ENCODE measurements at regions not wholly inside any gene's neighbourhood (a gene's known extent, or its start where the extent isn't known, plus 50 kb on each side); places are given as distances from the start of the nearest gene placed in this dataset.
A peak's percentile ranks its signal among the peaks of the same experiment; 100 is the strongest.
"Not testable (repeated sequence)": the region's sequence is repeated elsewhere in the genome, so short reads cannot be mapped to it uniquely, and the experiment has no call there.

GRCh38 chr15:87533637-87534036 lies 722.9 kb downstream of the NTRK3 start:
- not testable (repeated sequence) for DNase-seq (ENCODE audit: low read depth)

DNA sequence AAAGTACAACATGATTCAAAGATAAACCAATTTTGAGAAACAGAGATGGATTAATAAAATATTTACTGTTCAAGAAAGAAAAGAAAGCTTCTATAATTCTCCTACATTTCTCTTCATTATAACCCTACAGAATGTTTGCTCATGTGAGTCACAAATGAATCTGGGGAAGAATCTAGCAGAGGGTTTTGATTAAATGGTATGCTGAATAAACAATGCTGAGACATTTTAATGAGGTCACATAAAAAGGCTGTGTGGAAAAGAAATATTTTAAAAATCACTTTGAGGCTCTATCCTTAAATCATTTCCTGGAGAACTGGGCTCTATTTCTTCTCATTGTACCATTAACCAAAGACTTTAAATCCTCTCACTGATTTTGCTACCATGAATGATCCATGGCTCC lies 727.7 kb downstream of the NTRK3 start:
- DNase-seq (ENCODE audit: low read depth): peak; percentile 14

DNA sequence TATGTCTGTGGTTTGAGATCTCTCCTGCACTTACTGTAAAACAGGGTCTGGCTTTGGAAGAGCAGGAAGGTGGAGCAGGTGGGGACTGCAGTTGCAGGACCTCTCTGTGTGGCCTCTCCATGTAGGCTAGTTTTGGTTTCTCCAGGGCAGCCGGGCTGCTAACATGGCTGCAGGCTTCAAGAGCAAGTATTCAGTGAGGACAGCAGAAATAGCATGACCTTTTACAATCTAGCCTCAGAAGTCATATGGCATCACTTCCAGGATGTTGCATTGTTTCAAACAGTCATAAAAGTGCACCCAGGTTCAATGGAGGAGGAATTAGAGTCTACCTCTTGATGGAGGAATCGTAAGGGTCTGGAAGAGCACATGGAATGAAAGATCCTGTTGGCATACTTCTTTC lies 728.7 kb downstream of the NTRK3 start:
- DNase-seq (ENCODE audit: low read depth): no peak

- peak; percentile 30 for DNase-seq (ENCODE audit: low read depth)
These were observed 729.1 kb downstream of the NTRK3 start for GRCh38 chr15:87527416-87527815.

DNA sequence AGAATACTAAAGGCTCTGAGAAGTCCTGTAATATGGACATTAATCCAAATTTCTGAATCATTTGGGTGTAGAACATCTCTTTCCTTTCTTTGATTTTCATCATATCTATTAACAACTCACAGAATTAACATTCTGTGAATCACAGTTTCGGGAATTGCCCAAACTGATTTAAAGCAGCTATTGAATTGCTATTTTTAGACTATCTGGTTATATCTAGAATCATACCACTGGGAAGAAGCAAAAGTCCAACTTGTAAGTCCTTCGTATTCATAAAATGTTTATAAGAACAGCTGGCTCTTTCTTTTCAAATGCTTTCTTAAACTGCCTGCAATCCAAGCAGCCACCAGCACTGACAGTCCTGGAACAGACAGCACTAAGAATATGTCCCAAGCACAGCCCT lies 733.0 kb downstream of the NTRK3 start:
- DNase-seq (ENCODE audit: low read depth): no peak

- DNase-seq (ENCODE audit: low read depth): no peak
These were observed 733.5 kb downstream of the NTRK3 start for GRCh38 chr15:87522997-87523396.

DNA sequence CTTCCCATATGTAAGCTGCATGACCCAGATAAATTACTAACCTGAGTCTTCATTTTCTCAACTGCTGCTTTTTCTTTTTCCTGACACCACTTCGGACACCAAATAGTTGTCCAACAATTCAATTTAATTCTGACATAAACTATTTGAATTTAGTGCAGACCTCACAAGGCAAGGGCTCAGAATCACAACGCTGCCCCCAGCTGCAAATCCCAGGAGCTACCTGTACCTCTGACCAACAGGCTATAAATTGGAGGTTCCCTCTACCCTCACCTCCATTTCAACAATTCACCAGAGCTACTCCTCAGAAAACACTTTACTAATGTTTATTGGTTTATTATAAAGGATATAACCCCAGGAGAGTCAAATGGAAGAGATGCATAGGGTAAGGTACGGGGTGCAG lies 737.6 kb downstream of the NTRK3 start:
- DNase-seq (ENCODE audit: low read depth): no peak

DNA sequence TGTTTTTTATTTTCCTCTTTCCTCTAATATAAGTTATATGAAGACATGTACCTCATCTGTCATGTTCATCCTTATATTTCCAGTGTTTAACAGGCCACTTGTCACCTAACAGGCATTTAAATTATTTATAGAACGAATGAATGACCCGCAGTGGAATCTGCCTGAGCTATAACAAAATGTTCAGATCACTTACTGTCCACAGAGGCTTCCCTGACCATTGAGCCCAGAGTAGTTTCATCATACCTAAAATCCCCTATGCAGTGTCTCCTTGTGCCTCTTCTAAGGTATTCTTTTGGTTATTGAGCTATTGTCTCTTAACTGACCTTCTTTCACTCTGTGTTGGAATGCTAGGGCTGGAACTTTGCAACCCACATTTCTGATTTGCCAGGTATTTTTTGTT lies 748.5 kb downstream of the NTRK3 start:
- DNase-seq (ENCODE audit: low read depth): no peak

DNA sequence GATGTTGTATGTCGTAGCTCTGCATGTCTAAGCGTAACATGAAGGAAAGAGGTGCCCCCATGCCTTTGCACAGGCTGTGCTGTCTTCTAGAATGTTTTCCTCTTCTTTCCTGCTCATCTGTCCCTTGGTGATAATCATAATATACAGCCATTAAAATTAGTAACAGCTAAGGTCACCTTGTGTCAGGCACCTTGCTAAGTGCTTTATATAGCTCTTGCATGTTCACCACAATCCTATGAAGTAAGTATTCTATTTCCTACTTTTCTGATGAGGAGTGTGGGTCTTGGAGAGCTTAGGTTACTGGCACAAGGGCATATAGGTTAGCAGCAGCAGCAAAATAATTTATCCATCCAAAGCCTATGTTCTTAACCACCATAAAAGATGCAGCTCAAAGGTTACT lies 754.4 kb downstream of the NTRK3 start:
- DNase-seq (ENCODE audit: low read depth): no peak

DNA sequence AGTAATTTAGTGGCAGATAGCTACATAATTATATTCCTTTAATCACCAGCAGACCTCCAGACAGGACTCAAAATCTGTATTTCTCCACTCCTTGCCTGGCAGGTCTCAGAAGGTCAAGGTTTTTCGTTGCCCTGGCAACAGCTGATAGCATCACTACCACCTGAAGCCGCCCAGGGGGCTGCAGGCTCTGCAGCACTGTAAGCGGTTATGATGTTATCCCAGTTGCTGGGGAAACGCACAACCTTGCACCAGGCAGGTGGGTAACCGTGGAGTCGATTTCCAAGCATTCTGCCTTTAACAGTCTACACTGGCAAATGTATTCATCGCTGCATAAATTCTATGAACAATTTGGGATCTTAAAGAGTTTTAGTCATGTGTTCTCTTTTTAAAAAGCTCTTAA lies 756.3 kb downstream of the NTRK3 start:
- no peak for DNase-seq (ENCODE audit: low read depth)

GRCh38 chr15:87498560-87498959 lies 758.0 kb downstream of the NTRK3 start:
- DNase-seq (ENCODE audit: low read depth): peak; percentile 60

DNA sequence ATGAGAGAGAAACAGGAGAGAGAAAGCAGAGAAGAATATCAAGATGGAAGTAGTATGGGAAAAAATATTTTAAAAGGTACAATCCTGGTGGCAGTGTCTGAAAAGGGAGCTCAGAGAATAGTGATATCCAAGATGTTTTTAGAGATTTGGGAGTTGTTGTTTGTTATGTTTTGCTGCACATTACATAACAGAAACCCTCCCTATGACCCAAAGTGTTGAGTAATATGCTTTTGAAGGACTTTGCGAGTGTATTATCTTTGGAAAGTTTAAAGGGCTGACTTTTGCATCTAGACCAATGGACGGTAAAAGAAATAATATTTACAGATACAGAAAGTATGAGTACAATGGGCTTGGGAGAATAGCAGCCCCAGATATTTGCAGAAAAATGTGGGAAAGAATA lies 759.7 kb downstream of the NTRK3 start:
- DNase-seq (ENCODE audit: low read depth): no peak

DNA sequence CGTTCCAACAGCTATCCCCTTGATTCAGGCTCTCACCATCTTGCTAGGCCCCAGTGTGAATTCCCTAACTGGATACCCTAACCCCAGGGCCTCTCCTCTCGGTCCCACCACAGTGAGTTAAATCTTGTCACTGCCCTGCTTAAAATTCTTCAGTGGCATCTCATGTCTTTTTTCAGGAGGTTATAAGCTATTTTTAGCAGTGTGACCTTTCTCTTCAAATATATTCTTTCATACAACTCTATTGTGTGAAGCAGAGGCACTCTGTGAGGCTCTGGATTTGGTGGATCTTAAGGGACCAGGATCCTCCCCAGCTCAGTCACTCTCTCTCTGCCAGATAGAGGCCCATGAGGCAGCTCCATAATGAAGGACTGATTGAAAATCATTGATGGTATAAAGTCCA lies 760.4 kb downstream of the NTRK3 start:
- no peak for DNase-seq (ENCODE audit: low read depth)

DNA sequence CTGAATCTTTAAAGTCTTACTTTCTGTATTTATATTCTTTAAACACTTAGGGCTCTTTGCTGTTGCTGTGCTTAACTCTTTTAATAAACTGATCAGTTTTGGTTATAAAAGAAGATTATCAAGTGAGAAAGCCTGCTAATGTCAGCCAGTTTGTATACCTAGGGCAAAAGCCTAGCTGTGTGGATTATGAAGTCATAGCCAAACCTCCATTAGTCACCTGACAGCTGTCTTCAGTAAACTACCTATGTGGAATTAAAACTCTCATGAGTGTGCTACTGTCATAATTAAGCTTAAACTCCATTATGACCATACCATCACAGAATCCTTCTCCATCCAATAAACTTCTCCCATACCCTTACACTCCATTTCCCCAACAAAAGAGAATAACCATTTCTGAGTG lies 762.7 kb downstream of the NTRK3 start:
- no peak for DNase-seq (ENCODE audit: low read depth)

- DNase-seq (ENCODE audit: low read depth): no peak
These were observed 764.2 kb downstream of the NTRK3 start for GRCh38 chr15:87492321-87492720.

DNA sequence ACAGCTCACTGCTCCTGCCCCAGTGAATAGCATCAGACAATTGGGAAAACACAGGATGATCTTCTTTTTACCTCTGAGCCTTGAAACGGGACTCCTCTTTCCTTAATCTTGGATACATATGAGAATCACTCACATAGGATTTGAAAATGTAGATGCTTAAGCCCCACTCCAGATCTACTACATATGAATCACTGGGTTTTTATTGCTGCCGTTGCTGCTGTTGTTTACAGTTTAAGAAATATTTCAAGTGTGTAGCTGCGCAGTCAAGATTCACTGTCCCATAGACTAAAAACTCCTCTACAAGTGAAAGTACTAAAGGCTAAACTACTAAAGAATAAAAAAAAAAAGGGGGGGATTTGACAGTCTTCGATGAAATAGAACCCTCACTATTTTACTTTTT lies 765.9 kb downstream of the NTRK3 start:
- DNase-seq (ENCODE audit: low read depth): peak; percentile 8

- DNase-seq (ENCODE audit: low read depth): no peak
These were observed 766.5 kb downstream of the NTRK3 start for GRCh38 chr15:87489902-87490665.

- no peak for DNase-seq (ENCODE audit: low read depth)
These were observed 767.1 kb downstream of the NTRK3 start for GRCh38 chr15:87489456-87489855.

GRCh38 chr15:87487484-87487883 lies 769.1 kb downstream of the NTRK3 start:
- no peak for DNase-seq (ENCODE audit: low read depth)

DNA sequence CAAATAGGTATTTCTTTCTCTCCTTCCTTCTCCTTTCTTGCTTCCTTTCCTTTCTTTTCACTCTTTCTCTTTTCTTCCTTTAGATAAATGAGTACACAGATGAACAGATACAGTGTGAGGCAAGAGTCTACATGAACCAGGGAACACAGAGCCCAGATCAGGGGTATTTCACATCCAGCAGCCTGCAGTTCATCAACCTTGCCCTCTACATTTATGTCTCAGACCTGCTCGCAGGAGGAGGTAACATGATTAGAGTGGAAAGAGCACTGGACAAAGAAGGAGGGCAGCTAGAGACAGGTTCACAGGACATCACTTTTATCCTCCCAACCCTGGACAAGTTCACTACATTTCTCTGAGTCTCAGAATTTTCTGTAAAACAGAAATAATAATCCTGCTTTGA lies 773.1 kb downstream of the NTRK3 start:
- no peak for DNase-seq (ENCODE audit: low read depth)

DNA sequence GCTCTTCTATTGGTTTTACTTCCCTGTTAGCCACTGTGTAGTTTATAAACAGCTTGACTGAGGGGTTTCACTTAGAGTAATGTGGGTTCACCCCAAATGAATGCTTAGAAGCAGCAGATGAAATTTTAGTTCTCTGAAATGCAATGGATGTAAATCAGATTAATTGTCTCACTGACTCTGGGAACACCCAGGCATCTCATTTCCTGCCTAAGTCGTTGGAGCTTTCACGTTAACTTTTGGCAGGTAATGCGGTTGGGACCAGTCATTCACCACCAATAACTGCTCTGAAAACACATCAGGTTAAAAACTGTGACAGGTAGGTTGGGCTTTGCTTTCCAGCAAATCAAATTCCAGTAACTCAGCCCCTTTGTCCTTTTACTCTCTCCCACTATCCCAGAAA lies 775.4 kb downstream of the NTRK3 start:
- DNase-seq (ENCODE audit: low read depth): no peak

GRCh38 chr15:87478687-87479072 lies 777.9 kb downstream of the NTRK3 start:
- DNase-seq (ENCODE audit: low read depth): no peak

DNA sequence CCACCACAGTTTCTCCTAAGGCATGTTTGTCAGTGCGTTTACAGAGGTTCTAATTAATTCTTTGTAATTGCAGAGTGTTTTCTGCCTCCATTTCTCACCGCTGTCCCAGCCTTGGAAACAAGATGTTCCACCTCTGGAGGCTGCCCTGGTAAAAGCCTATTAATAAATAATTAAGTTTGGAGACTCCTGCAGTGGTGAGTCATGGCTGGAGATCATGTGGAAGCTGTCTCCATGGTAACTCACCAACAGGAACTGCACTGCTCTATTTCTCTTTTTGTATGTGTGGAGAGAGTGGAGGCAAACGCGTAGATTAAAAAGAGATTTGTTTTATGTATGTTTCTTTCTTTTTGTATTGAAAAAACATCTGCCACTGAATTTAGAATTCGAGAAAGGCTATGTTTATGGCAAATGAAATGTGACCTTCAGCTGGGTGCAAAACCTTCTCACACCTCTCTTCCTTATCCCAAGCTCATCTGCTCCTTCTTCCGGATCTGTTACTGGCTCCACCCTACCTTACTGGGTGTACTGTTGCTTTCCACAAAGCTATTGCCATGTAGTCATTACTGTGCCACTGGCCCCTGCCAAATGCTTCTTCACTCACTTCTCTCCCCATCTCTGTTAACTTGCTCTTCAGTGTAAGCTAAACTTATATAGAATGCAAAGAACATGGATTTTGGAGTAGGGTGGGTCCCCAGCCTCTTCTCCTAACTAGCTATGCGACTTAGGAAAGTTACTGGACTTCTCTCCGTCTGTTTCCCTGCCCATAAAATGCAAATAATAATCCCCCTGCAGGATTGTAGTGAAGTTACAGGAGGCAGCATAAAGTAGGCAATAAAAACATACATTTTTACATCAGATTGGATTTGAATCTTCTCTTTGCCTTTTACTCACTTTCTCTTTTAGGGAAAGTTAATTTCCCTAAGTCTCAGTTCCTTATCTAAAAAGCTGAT lies 778.5 kb downstream of the NTRK3 start:
- DNase-seq (ENCODE audit: low read depth): peak; percentile 84
